GM12875 (cell line): ENCODE measurements at regions not wholly inside any gene's neighbourhood (a gene's known extent, or its start where the extent isn't known, plus 50 kb on each side); places are given as distances from the start of the nearest gene placed in this dataset.

ENCODE experiments used
- H3K4me3 ChIP-seq: one replicate; pipeline ENCODE4 v1.5.1; 2011; ENCODE audit warnings: low read depth, low read length, control low read depth
- CTCF ChIP-seq: IDR thresholded peaks from 2 replicates; pipeline ENCODE4 v1.5.1; 2011; ENCODE audit warnings: low read depth, mild to moderate bottlenecking, control low read depth, inconsistent platforms, low read length, moderate library complexity, borderline replicate concordance; ENCODE audit not compliant: insufficient read depth

- no peak for TF ChIP-seq CTCF
- H3K4me3 ChIP-seq = no peak overlapping the region
Observed at GRCh38 chr12:130216031-130216430, 53.8 kb downstream of the FZD10 start.

- H3K4me3 ChIP-seq = no peak overlapping the region
- no peak for TF ChIP-seq CTCF
Observed at GRCh38 chr12:130218682-130219081, 56.4 kb downstream of the FZD10 start.

GRCh38 chr12:130219929-130220705 is 57.9 kb downstream of the FZD10 start:
- H3K4me3 ChIP-seq = no peak overlapping the region
- no peak for TF ChIP-seq CTCF

GRCh38 chr12:130220706-130221100 is 58.4 kb downstream of the FZD10 start:
- no peak for TF ChIP-seq CTCF

GRCh38 chr12:130222519-130223218 is 60.4 kb downstream of the FZD10 start:
- TF ChIP-seq CTCF = no peak
- H3K4me3 ChIP-seq = no peak overlapping the region

More at GRCh38 chr12:130220706-130221100, 58.4 kb downstream of the FZD10 start:
- H3K4me3 ChIP-seq = no peak overlapping the region

- H3K4me3 ChIP-seq = no peak overlapping the region
- no peak for TF ChIP-seq CTCF
Observed at GRCh38 chr12:130223767-130224244, 61.5 kb downstream of the FZD10 start.
